H1 (cell line): ENCODE measurements at regions not wholly inside any gene's neighbourhood (a gene's known extent, or its start where the extent isn't known, plus 50 kb on each side); places are given as distances from the start of the nearest gene placed in this dataset.

ENCODE experiments used
- CBX5 ChIP-seq: fragments of 300-800, 300-1000 bp; sonication (generic); IDR thresholded peaks from 2 replicates; pipeline ENCODE4 v1.7.1; 2016; ENCODE audit warnings: antibody characterized with exemption, low read length, low read depth
- MAFK ChIP-seq: IDR thresholded peaks from 2 replicates; pipeline ENCODE4 v1.6.1; 2012; ENCODE audit warnings: low read depth, mild to moderate bottlenecking, improper control_type of control experiment, low read length
- SRF ChIP-seq: IDR thresholded peaks from 2 replicates; pipeline ENCODE4 v1.6.1; 2011; ENCODE audit warnings: mild to moderate bottlenecking, low read depth, low read length, moderate library complexity

DNA sequence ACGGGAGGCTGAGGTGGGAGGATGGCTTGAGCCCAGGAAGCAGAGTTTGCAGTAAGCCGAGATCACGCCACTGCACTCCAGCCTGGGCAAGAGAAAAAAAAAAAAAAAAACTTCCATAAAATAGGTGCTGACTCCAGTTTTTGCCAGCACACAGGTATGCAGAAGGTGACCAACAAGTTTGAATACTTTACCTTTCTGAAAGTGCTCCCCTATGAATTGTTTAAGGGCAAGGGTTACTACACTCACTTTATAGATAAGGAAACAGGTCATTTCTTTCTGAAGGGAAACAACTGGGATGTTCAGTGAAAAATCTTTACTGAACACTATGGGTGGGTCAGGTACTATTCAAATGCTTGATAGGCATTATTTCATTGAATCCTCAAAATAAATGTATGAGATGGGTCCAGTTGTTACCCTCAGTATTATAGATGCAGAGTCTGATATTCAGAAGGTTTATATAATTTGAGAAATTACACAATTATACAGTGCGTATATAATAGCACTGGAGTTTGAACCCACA is 538.5 kb downstream of the INSC start (continued):
- no peak for TF ChIP-seq CBX5
- TF ChIP-seq SRF, result no peak
- TF ChIP-seq MAFK, result no peak
